Loucy (cell line): ENCODE measurements at regions not wholly inside any gene's neighbourhood (a gene's known extent, or its start where the extent isn't known, plus 50 kb on each side); places are given as distances from the start of the nearest gene placed in this dataset.

Experiments
- H2AFZ ChIP-seq: fragments of 200-600 bp; sonication (generic); 2 replicates; pipeline ENCODE4 v1.6.0; 2016; ENCODE audit warnings: antibody characterized with exemption, mild to moderate bottlenecking, low read length, moderate library complexity
- H3F3A ChIP-seq: fragments of 200-600 bp; 2 replicates; pipeline ENCODE4 v1.6.0; 2016; ENCODE audit warnings: antibody characterized with exemption, low read depth, mild to moderate bottlenecking
- H3K27me3 ChIP-seq: fragments of 200-600 bp; sonication (generic); 2 replicates; pipeline ENCODE4 v1.6.1; 2014; ENCODE audit warnings: low read length, mild to moderate bottlenecking; ENCODE audit not compliant: insufficient read depth, poor library complexity, severe bottlenecking
- H3K36me3 ChIP-seq: fragments of 200-600 bp; sonication (generic); 2 replicates; pipeline ENCODE4 v1.6.1; 2016; ENCODE audit warnings: low read length; ENCODE audit not compliant: insufficient read depth
- H3K4me1 ChIP-seq: fragments of 200-600 bp; sonication (generic); 2 replicates; pipeline ENCODE4 v1.5.1; 2014; ENCODE audit warnings: low read length, mild to moderate bottlenecking; ENCODE audit not compliant: insufficient read depth, poor library complexity, severe bottlenecking
- H3K4me2 ChIP-seq: fragments of 200-600 bp; sonication (generic); 2 replicates; pipeline ENCODE4 v1.6.0; 2014; ENCODE audit warnings: antibody characterized with exemption, low read length, low read depth, mild to moderate bottlenecking; ENCODE audit not compliant: poor library complexity, severe bottlenecking
- H3K4me3 ChIP-seq: fragments of 200-600 bp; sonication (generic); 2 replicates; pipeline ENCODE4 v1.5.1; 2014; ENCODE audit warnings: low read length, mild to moderate bottlenecking, mixed read lengths; ENCODE audit not compliant: poor library complexity, severe bottlenecking
- H3K79me2 ChIP-seq: fragments of 200-600 bp; sonication (generic); 2 replicates; pipeline ENCODE4 v1.6.1; 2014; ENCODE audit warnings: low read length; ENCODE audit not compliant: insufficient read depth
- H3K9ac ChIP-seq: fragments of 200-600 bp; sonication (generic); 2 replicates; pipeline ENCODE4 v1.6.0; 2014; ENCODE audit warnings: mild to moderate bottlenecking, low read depth, low read length, moderate library complexity; ENCODE audit not compliant: poor library complexity, severe bottlenecking
- H3K9me2 ChIP-seq: fragments of 200-600 bp; sonication (generic); replicated peaks from 2 replicates; pipeline ENCODE4 v1.6.1; 2016; ENCODE audit warnings: low read depth, low read length, mixed read lengths
- H3K9me3 ChIP-seq: fragments of 200-600 bp; sonication (generic); 2 replicates; pipeline ENCODE4 v1.6.1; 2014; ENCODE audit warnings: mild to moderate bottlenecking, antibody characterized with exemption, low read length, low read depth; ENCODE audit not compliant: insufficient read depth
- H4K20me1 ChIP-seq: fragments of 200-600 bp; sonication (generic); 2 replicates; pipeline ENCODE4 v1.6.0; 2014; ENCODE audit warnings: antibody characterized with exemption, low read length, mild to moderate bottlenecking; ENCODE audit not compliant: insufficient read depth, poor library complexity, severe bottlenecking
- CTCF ChIP-seq: fragments of 200-600 bp; sonication (generic); conservative IDR thresholded peaks from 2 replicates; pipeline ENCODE4 v1.5.1; 2014; ENCODE audit warnings: mild to moderate bottlenecking, antibody characterized with exemption, low read length
- EZH2phosphoT487 ChIP-seq: fragments of 200-600 bp; IDR thresholded peaks from 2 replicates; pipeline ENCODE4 v1.6.1; 2018; ENCODE audit warnings: antibody characterized with exemption, mild to moderate bottlenecking, moderate library complexity, borderline replicate concordance

GRCh38 chr18:34549367-34549766 is 160.7 kb upstream of the DTNA start:
- H2AFZ ChIP-seq = no peak overlapping the region
- H3K27me3 ChIP-seq = no peaks in the 10 kb centered on the region
- H3K79me2 ChIP-seq = no peaks in the 10 kb centered on the region
- H3K36me3 ChIP-seq = no peaks in the 10 kb centered on the region
- no peaks in the 10 kb centered on the region for H3F3A ChIP-seq
- no peaks in the 10 kb centered on the region for H3K9me3 ChIP-seq
- no peaks in the 10 kb centered on the region for H4K20me1 ChIP-seq
- no peak overlapping the region for H3K9ac ChIP-seq
- H3K4me3 ChIP-seq = no peak overlapping the region
- H3K9me2 ChIP-seq = no peaks in the 10 kb centered on the region
- no peaks in the 10 kb centered on the region for H3K4me1 ChIP-seq
- H3K4me2 ChIP-seq = no peak overlapping the region
- TF ChIP-seq EZH2phosphoT487 = no peak
- TF ChIP-seq CTCF = no peak

DNA sequence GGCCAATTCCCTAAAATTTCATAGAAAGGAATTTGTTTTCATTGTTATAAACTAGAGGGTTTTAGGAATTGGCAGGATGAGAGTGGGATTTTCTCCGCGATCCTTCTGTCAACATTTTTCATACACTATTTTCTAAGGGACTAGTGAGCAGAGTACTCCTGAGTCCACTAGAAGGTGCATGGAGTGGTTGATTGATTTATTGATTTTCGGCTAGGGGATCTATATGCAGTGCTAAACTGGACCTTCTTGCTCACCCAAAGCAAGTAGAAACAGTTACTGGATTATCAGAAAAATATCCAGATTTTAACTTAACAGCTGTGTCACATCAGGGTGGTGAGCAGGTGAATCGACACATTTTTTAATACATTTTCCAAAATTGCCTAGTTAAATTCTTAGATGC is 159.9 kb upstream of the DTNA start:
- TF ChIP-seq EZH2phosphoT487 (no peak), CTCF (no peak)
- no peak overlapping the region for H3K4me3 ChIP-seq
- no peaks in the 10 kb centered on the region for H3K9me2 ChIP-seq
- H3K9ac ChIP-seq = no peak overlapping the region
- H4K20me1 ChIP-seq = no peaks in the 10 kb centered on the region
- H3K9me3 ChIP-seq = no peaks in the 10 kb centered on the region
- no peaks in the 10 kb centered on the region for H3K4me1 ChIP-seq
- no peaks in the 10 kb centered on the region for H3F3A ChIP-seq
- H3K4me2 ChIP-seq = no peak overlapping the region
- H3K36me3 ChIP-seq = no peaks in the 10 kb centered on the region
- no peaks in the 10 kb centered on the region for H3K79me2 ChIP-seq
- no peaks in the 10 kb centered on the region for H3K27me3 ChIP-seq
- no peak overlapping the region for H2AFZ ChIP-seq

- Histone ChIP-seq H4K20me1 (no peaks in the 10 kb centered on the region), H3K27me3 (no peaks in the 10 kb centered on the region), H3K4me2 (no peak overlapping the region), H3K9me2 (no peaks in the 10 kb centered on the region), H3K4me1 (no peaks in the 10 kb centered on the region), H3K36me3 (no peaks in the 10 kb centered on the region), H3F3A (no peaks in the 10 kb centered on the region), H3K4me3 (no peak overlapping the region), H2AFZ (no peak overlapping the region), H3K9me3 (no peaks in the 10 kb centered on the region), H3K79me2 (no peaks in the 10 kb centered on the region), H3K9ac (no peak overlapping the region)
- TF ChIP-seq CTCF (no peak), EZH2phosphoT487 (no peak)
These were observed 159.2 kb upstream of the DTNA start for GRCh38 chr18:34550902-34551301.
